GM23338 (cell line): ENCODE measurements at regions not wholly inside any gene's neighbourhood (a gene's known extent, or its start where the extent isn't known, plus 50 kb on each side); places are given as distances from the start of the nearest gene placed in this dataset.

Experiments
- ATAC-seq: fragments of 200-7000 bp; cut with Tn5 transposase; 3 replicates; pipeline ENCODE4 v1.9.1; 2020
- DNase-seq: peaks from one replicate; pipeline ENCODE4 v3.0.0-alpha.2; 2015; ENCODE audit warnings: low spot score
- H2AFZ ChIP-seq: fragments of 200-600 bp; sonication (generic); 2 replicates; pipeline ENCODE4 v1.8.0; 2016; ENCODE audit warnings: antibody characterized with exemption, mild to moderate bottlenecking, moderate library complexity
- H3F3A ChIP-seq: fragments of 200-600 bp; sonication (generic); replicated peaks from 2 replicates; pipeline ENCODE4 v1.8.0; 2017; ENCODE audit warnings: antibody characterized with exemption, mixed run types, low read depth
- H3K27ac ChIP-seq: fragments of 200-600 bp; sonication (generic); 2 replicates; pipeline ENCODE4 v1.6.1; 2016; ENCODE audit warnings: low read depth
- H3K27me3 ChIP-seq: fragments of 200-600 bp; sonication (generic); 2 replicates; pipeline ENCODE4 v1.8.0; 2016; ENCODE audit warnings: mild to moderate bottlenecking, mixed run types, moderate library complexity; ENCODE audit not compliant: insufficient read depth
- H3K36me3 ChIP-seq: fragments of 200-600 bp; sonication (generic); 2 replicates; pipeline ENCODE4 v1.8.0; 2016; ENCODE audit warnings: mild to moderate bottlenecking; ENCODE audit not compliant: insufficient read depth
- H3K4me1 ChIP-seq: fragments of 200-600 bp; sonication (generic); 2 replicates; pipeline ENCODE4 v1.8.0; 2016; ENCODE audit warnings: mild to moderate bottlenecking, moderate library complexity; ENCODE audit not compliant: insufficient read depth
- H3K4me2 ChIP-seq: fragments of 200-600 bp; sonication (generic); 2 replicates; pipeline ENCODE4 v1.7.1; 2017; ENCODE audit warnings: mixed run types
- H3K4me3 ChIP-seq: fragments of 200-600 bp; sonication (generic); 2 replicates; pipeline ENCODE4 v1.6.1; 2016; ENCODE audit warnings: mixed run types
- H3K79me2 ChIP-seq: fragments of 200-600 bp; sonication (generic); replicated peaks from 2 replicates; pipeline ENCODE4 v1.8.0; 2017; ENCODE audit warnings: mild to moderate bottlenecking; ENCODE audit not compliant: insufficient read depth
- H3K9me2 ChIP-seq: fragments of 200-600 bp; sonication (generic); 2 replicates; pipeline ENCODE4 v1.8.0; 2017; ENCODE audit not compliant: insufficient read depth
- H4K20me1 ChIP-seq: fragments of 200-600 bp; sonication (generic); replicated peaks from 2 replicates; pipeline ENCODE4 v1.8.0; 2017; ENCODE audit warnings: mild to moderate bottlenecking; ENCODE audit not compliant: insufficient read depth
- H3K27ac Mint-ChIP-seq: 2 replicates; pipeline ENCODE4 v1.8.0; 2020; ENCODE audit warnings: inconsistent platforms, mild to moderate bottlenecking, moderate library complexity, mixed read lengths
- H3K27me3 Mint-ChIP-seq: 3 replicates; pipeline ENCODE4 v1.8.0; 2022; ENCODE audit warnings: low read depth, mild to moderate bottlenecking, moderate library complexity, mixed read lengths, inconsistent platforms; ENCODE audit not compliant: insufficient read depth, poor library complexity
- H3K36me3 Mint-ChIP-seq: 3 replicates; pipeline ENCODE4 v1.8.0; 2021; ENCODE audit warnings: low read depth, mild to moderate bottlenecking, inconsistent platforms, moderate library complexity, mixed read lengths
- H3K4me1 Mint-ChIP-seq: 3 replicates; pipeline ENCODE4 v1.8.0; 2020; ENCODE audit warnings: mild to moderate bottlenecking, inconsistent platforms, mixed read lengths
- H3K4me3 Mint-ChIP-seq: 3 replicates; pipeline ENCODE4 v1.8.0; 2021; ENCODE audit warnings: moderate library complexity, mild to moderate bottlenecking, inconsistent platforms, mixed read lengths
- H3K9me3 Mint-ChIP-seq: 3 replicates; pipeline ENCODE4 v1.8.0; 2020; ENCODE audit warnings: moderate library complexity, mild to moderate bottlenecking, inconsistent platforms, mixed read lengths
- CREB1 ChIP-seq: fragments of 250-450 bp; sonication (Bioruptor Pico); IDR thresholded peaks from 2 replicates; pipeline ENCODE4 v1.5.0; 2020; ENCODE audit warnings: low read depth, mild to moderate bottlenecking, moderate library complexity
- EZH2 ChIP-seq: fragments of 200-600 bp; sonication (generic); IDR thresholded peaks from one replicate; pipeline ENCODE4 v1.8.0; 2017; ENCODE audit warnings: antibody characterized with exemption, mild to moderate bottlenecking, low read depth; ENCODE audit not compliant: unreplicated experiment
- EZH2phosphoT487 ChIP-seq: fragments of 200-600 bp; sonication (generic); IDR thresholded peaks from one replicate; pipeline ENCODE4 v1.8.1; 2018; ENCODE audit warnings: antibody characterized with exemption; ENCODE audit not compliant: unreplicated experiment
- JUNB ChIP-seq: IDR thresholded peaks from one replicate; pipeline ENCODE4 v1.6.1; 2016; ENCODE audit warnings: antibody characterized with exemption; ENCODE audit not compliant: unreplicated experiment
- NANOG ChIP-seq: IDR thresholded peaks from 2 replicates; pipeline ENCODE4 v1.6.1; 2016; ENCODE audit warnings: antibody characterized with exemption, borderline replicate concordance
- POLR2AphosphoS5 ChIP-seq: IDR thresholded peaks from 2 replicates; pipeline ENCODE4 v1.6.1; 2016; ENCODE audit warnings: antibody characterized with exemption, low read depth
- STAT1 ChIP-seq: IDR thresholded peaks from one replicate; pipeline ENCODE4 v1.6.1; 2016; ENCODE audit warnings: antibody characterized with exemption; ENCODE audit not compliant: unreplicated experiment
- ZNF114 ChIP-seq: fragments of 250-450 bp; sonication (Bioruptor Pico); IDR thresholded peaks from 2 replicates; pipeline ENCODE4 v1.5.0; 2020; ENCODE audit warnings: mild to moderate bottlenecking, moderate library complexity
- ZNF331 ChIP-seq: fragments of 250-450 bp; sonication (Bioruptor Pico); IDR thresholded peaks from 2 replicates; pipeline ENCODE4 v1.5.0; 2020; ENCODE audit warnings: low read depth, mild to moderate bottlenecking, moderate library complexity
- TF ChIP-seq, protein P1 (sequence below), 2 experiments: fragments of 200-600 bp in 1 of 2; sonication (generic) in 1 of 2; conservative IDR thresholded peaks; 2 replicates each; pipeline versions ENCODE4 v1.5.1 to v1.6.1; 2016 to 2017; ENCODE audit warnings: antibody characterized with exemption in 2 of 2, low read depth in 2 of 2, mild to moderate bottlenecking in 2 of 2, moderate library complexity in 1 of 2
- TF ChIP-seq, protein P2 (sequence below): IDR thresholded peaks from one replicate; pipeline ENCODE4 v1.6.1; 2018; ENCODE audit warnings: antibody characterized with exemption; ENCODE audit not compliant: unreplicated experiment
- TF ChIP-seq, protein P3 (sequence below): fragments of 250-450 bp; sonication (Bioruptor Pico); IDR thresholded peaks from 2 replicates; pipeline ENCODE4 v1.5.0; 2020; ENCODE audit warnings: mild to moderate bottlenecking, moderate library complexity
- TF ChIP-seq, protein P4 (sequence below): IDR thresholded peaks from 2 replicates; pipeline ENCODE4 v1.6.1; 2016; ENCODE audit warnings: antibody characterized with exemption

DNA sequence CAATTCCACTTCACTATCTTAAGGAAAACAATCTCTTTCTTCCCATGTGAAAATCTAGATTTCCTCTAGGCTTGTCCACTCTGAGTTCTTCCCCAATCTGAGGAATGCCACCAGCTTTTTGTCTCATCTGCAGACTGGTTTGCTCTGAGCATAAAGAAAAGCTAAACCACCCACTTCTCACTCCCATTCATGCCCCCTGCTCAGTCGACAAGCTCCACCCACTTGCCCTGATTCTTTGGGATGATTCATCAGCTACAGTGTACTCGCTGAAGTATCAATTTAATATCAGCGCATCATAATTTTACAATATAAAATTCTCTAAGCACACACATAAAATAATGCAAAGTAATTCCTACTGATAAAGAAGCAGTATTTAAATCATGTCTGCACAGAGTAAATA, 209.1 kb downstream of the GRIN2B start:
- no peaks in the 10 kb centered on the region; the same call in 1 of the 2 replicates for H3K4me1 ChIP-seq
- H3K4me3 ChIP-seq: no peak overlapping the region
- H3K79me2 ChIP-seq: no peaks in the 10 kb centered on the region
- no peaks in the 10 kb centered on the region for H3F3A ChIP-seq
- H3K36me3 ChIP-seq: no peaks in the 10 kb centered on the region
- DNase-seq: no peak
- H3K27ac ChIP-seq: no peak overlapping the region
- no peaks in the 10 kb centered on the region for H3K9me3 Mint-ChIP-seq
- H2AFZ ChIP-seq: no peak overlapping the region
- no peak for TF ChIP-seq CREB1 (CRISPR knock-in tag)
- no peak for TF ChIP-seq EZH2
- no peak for TF ChIP-seq EZH2phosphoT487
- TF ChIP-seq ZNF331 (CRISPR knock-in tag): no peak
- TF ChIP-seq, protein P1, sequence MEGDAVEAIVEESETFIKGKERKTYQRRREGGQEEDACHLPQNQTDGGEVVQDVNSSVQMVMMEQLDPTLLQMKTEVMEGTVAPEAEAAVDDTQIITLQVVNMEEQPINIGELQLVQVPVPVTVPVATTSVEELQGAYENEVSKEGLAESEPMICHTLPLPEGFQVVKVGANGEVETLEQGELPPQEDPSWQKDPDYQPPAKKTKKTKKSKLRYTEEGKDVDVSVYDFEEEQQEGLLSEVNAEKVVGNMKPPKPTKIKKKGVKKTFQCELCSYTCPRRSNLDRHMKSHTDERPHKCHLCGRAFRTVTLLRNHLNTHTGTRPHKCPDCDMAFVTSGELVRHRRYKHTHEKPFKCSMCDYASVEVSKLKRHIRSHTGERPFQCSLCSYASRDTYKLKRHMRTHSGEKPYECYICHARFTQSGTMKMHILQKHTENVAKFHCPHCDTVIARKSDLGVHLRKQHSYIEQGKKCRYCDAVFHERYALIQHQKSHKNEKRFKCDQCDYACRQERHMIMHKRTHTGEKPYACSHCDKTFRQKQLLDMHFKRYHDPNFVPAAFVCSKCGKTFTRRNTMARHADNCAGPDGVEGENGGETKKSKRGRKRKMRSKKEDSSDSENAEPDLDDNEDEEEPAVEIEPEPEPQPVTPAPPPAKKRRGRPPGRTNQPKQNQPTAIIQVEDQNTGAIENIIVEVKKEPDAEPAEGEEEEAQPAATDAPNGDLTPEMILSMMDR (conservative IDR thresholded peaks at IDR 0.05; ENCODE audit: low read depth in 2 of 2): no peak
- TF ChIP-seq, protein P2, sequence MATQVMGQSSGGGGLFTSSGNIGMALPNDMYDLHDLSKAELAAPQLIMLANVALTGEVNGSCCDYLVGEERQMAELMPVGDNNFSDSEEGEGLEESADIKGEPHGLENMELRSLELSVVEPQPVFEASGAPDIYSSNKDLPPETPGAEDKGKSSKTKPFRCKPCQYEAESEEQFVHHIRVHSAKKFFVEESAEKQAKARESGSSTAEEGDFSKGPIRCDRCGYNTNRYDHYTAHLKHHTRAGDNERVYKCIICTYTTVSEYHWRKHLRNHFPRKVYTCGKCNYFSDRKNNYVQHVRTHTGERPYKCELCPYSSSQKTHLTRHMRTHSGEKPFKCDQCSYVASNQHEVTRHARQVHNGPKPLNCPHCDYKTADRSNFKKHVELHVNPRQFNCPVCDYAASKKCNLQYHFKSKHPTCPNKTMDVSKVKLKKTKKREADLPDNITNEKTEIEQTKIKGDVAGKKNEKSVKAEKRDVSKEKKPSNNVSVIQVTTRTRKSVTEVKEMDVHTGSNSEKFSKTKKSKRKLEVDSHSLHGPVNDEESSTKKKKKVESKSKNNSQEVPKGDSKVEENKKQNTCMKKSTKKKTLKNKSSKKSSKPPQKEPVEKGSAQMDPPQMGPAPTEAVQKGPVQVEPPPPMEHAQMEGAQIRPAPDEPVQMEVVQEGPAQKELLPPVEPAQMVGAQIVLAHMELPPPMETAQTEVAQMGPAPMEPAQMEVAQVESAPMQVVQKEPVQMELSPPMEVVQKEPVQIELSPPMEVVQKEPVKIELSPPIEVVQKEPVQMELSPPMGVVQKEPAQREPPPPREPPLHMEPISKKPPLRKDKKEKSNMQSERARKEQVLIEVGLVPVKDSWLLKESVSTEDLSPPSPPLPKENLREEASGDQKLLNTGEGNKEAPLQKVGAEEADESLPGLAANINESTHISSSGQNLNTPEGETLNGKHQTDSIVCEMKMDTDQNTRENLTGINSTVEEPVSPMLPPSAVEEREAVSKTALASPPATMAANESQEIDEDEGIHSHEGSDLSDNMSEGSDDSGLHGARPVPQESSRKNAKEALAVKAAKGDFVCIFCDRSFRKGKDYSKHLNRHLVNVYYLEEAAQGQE: no peak
- no peak for TF ChIP-seq ZNF114
- TF ChIP-seq, protein P3, sequence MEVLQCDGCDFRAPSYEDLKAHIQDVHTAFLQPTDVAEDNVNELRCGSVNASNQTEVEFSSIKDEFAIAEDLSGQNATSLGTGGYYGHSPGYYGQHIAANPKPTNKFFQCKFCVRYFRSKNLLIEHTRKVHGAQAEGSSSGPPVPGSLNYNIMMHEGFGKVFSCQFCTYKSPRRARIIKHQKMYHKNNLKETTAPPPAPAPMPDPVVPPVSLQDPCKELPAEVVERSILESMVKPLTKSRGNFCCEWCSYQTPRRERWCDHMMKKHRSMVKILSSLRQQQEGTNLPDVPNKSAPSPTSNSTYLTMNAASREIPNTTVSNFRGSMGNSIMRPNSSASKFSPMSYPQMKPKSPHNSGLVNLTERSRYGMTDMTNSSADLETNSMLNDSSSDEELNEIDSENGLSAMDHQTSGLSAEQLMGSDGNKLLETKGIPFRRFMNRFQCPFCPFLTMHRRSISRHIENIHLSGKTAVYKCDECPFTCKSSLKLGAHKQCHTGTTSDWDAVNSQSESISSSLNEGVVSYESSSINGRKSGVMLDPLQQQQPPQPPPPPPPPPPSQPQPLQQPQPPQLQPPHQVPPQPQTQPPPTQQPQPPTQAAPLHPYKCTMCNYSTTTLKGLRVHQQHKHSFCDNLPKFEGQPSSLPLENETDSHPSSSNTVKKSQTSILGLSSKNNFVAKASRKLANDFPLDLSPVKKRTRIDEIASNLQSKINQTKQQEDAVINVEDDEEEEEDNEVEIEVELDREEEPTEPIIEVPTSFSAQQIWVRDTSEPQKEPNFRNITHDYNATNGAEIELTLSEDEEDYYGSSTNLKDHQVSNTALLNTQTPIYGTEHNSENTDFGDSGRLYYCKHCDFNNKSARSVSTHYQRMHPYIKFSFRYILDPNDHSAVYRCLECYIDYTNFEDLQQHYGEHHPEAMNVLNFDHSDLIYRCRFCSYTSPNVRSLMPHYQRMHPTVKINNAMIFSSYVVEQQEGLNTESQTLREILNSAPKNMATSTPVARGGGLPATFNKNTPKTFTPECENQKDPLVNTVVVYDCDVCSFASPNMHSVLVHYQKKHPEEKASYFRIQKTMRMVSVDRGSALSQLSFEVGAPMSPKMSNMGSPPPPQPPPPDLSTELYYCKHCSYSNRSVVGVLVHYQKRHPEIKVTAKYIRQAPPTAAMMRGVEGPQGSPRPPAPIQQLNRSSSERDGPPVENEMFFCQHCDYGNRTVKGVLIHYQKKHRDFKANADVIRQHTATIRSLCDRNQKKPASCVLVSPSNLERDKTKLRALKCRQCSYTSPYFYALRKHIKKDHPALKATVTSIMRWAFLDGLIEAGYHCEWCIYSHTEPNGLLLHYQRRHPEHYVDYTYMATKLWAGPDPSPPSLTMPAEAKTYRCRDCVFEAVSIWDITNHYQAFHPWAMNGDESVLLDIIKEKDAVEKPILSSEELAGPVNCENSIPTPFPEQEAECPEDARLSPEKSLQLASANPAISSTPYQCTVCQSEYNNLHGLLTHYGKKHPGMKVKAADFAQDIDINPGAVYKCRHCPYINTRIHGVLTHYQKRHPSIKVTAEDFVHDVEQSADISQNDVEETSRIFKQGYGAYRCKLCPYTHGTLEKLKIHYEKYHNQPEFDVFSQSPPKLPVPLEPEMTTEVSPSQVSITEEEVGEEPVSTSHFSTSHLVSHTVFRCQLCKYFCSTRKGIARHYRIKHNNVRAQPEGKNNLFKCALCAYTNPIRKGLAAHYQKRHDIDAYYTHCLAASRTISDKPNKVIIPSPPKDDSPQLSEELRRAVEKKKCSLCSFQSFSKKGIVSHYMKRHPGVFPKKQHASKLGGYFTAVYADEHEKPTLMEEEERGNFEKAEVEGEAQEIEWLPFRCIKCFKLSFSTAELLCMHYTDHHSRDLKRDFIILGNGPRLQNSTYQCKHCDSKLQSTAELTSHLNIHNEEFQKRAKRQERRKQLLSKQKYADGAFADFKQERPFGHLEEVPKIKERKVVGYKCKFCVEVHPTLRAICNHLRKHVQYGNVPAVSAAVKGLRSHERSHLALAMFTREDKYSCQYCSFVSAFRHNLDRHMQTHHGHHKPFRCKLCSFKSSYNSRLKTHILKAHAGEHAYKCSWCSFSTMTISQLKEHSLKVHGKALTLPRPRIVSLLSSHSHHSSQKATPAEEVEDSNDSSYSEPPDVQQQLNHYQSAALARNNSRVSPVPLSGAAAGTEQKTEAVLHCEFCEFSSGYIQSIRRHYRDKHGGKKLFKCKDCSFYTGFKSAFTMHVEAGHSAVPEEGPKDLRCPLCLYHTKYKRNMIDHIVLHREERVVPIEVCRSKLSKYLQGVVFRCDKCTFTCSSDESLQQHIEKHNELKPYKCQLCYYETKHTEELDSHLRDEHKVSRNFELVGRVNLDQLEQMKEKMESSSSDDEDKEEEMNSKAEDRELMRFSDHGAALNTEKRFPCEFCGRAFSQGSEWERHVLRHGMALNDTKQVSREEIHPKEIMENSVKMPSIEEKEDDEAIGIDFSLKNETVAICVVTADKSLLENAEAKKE (CRISPR knock-in tag): no peak
- no peak for TF ChIP-seq JUNB
- TF ChIP-seq STAT1: no peak
- TF ChIP-seq POLR2AphosphoS5: no peak
- TF ChIP-seq, protein P4, sequence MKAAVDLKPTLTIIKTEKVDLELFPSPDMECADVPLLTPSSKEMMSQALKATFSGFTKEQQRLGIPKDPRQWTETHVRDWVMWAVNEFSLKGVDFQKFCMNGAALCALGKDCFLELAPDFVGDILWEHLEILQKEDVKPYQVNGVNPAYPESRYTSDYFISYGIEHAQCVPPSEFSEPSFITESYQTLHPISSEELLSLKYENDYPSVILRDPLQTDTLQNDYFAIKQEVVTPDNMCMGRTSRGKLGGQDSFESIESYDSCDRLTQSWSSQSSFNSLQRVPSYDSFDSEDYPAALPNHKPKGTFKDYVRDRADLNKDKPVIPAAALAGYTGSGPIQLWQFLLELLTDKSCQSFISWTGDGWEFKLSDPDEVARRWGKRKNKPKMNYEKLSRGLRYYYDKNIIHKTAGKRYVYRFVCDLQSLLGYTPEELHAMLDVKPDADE: no peak
- no peak for TF ChIP-seq NANOG
- H3K27me3 ChIP-seq: peaks cover 21% of the 10 kb centered on the region; the same call in 1 of the 2 replicates
- H3K4me1 Mint-ChIP-seq: peaks cover 5% of the 10 kb centered on the region; the same call in 2 of the 3 replicates
- ATAC-seq: no peak
- no peaks in the 10 kb centered on the region for H3K36me3 Mint-ChIP-seq
- no peak overlapping the region for H3K4me2 ChIP-seq
- H3K4me3 Mint-ChIP-seq: no peak overlapping the region
- 0 out of 2 replicates have a peak, but pooled peaks cover 4% of the 10 kb centered on the region for H4K20me1 ChIP-seq
- no peak overlapping the region for H3K27ac Mint-ChIP-seq
- peaks cover 6% of the 10 kb centered on the region for H3K9me2 ChIP-seq
- peaks cover 3% of the 10 kb centered on the region for H3K27me3 Mint-ChIP-seq
